Fibroblast of lung (primary cell): ENCODE measurements at regions not wholly inside any gene's neighbourhood (a gene's known extent, or its start where the extent isn't known, plus 50 kb on each side); places are given as distances from the start of the nearest gene placed in this dataset.
"Not testable (repeated sequence)": the region's sequence is repeated elsewhere in the genome, so short reads cannot be mapped to it uniquely, and the experiment has no call there.

Source experiments
- DNase-seq, 2 donors: peaks; one replicate each; pipeline versions ENCODE4 v3.0.0 to v3.0.0-alpha.2; 2010; ENCODE audit warnings: low read depth in 2 of 2
- H2AFZ ChIP-seq: 2 replicates; pipeline ENCODE4 v1.5.1; 2012; ENCODE audit warnings: low read length, control low read depth, inconsistent platforms
- H3K27ac ChIP-seq: 2 replicates; pipeline ENCODE4 v1.5.1; 2011; ENCODE audit warnings: low read length, control low read depth; ENCODE audit not compliant: insufficient read depth
- H3K27me3 ChIP-seq: 2 replicates; pipeline ENCODE4 v1.5.1; 2011; ENCODE audit warnings: mild to moderate bottlenecking, low read length; ENCODE audit not compliant: control insufficient read depth, insufficient read depth
- H3K36me3 ChIP-seq: 2 replicates; pipeline ENCODE4 v1.5.1; 2011; ENCODE audit warnings: low read length; ENCODE audit not compliant: control insufficient read depth, insufficient read depth
- H3K4me1 ChIP-seq: 2 replicates; pipeline ENCODE4 v1.5.1; 2011; ENCODE audit warnings: low read length; ENCODE audit not compliant: control insufficient read depth, insufficient read depth; ENCODE audit errors: extremely low read depth
- H3K4me2 ChIP-seq: 2 replicates; pipeline ENCODE4 v1.5.1; 2011; ENCODE audit warnings: low read length, control low read depth; ENCODE audit not compliant: insufficient read depth; ENCODE audit errors: extremely low read depth
- H3K4me3 ChIP-seq, 4 experiments: fragments of 200-600 bp in 1 of 4; sonication (generic) in 1 of 4; replicated peaks in 1 of 4; 2 replicates each; pipeline ENCODE4 v1.5.1; 2011 to 2016; ENCODE audit warnings: low read length in 4 of 4, low read depth in 3 of 4, mild to moderate bottlenecking in 3 of 4, control low read depth in 2 of 4, inconsistent platforms in 1 of 4, mixed read lengths in 1 of 4; ENCODE audit not compliant: insufficient read depth in 1 of 4; ENCODE audit errors: control extremely low read depth in 1 of 4
- H3K79me2 ChIP-seq: 2 replicates; pipeline ENCODE4 v1.5.1; 2012; ENCODE audit warnings: mild to moderate bottlenecking, low read length, inconsistent platforms; ENCODE audit not compliant: control insufficient read depth, insufficient read depth
- H3K9ac ChIP-seq: 2 replicates; pipeline ENCODE4 v1.5.1; 2011; ENCODE audit warnings: mild to moderate bottlenecking, low read length, control low read depth; ENCODE audit not compliant: insufficient read depth
- H3K9me3 ChIP-seq: 2 replicates; pipeline ENCODE4 v1.5.1; 2012; ENCODE audit warnings: low read depth, low read length; ENCODE audit not compliant: control insufficient read depth, insufficient read depth
- H4K20me1 ChIP-seq: 2 replicates; pipeline ENCODE4 v1.5.1; 2011; ENCODE audit warnings: low read length; ENCODE audit not compliant: control insufficient read depth, insufficient read depth; ENCODE audit errors: extremely low read depth
- CTCF ChIP-seq, 2 donors: IDR thresholded peaks in 1 of 2; conservative IDR thresholded peaks in 1 of 2; 1 replicate in 1 of 2; 2 replicates in 1 of 2; pipeline ENCODE4 v1.5.1; 2011 to 2012; ENCODE audit warnings: low read length in 2 of 2, control low read depth in 1 of 2, inconsistent platforms in 1 of 2, low read depth in 1 of 2, mild to moderate bottlenecking in 1 of 2
- EZH2 ChIP-seq: IDR thresholded peaks from 2 replicates; pipeline ENCODE4 v1.5.1; 2012; ENCODE audit warnings: low read length, control low read depth, mild to moderate bottlenecking; ENCODE audit errors: missing control alignments

DNA sequence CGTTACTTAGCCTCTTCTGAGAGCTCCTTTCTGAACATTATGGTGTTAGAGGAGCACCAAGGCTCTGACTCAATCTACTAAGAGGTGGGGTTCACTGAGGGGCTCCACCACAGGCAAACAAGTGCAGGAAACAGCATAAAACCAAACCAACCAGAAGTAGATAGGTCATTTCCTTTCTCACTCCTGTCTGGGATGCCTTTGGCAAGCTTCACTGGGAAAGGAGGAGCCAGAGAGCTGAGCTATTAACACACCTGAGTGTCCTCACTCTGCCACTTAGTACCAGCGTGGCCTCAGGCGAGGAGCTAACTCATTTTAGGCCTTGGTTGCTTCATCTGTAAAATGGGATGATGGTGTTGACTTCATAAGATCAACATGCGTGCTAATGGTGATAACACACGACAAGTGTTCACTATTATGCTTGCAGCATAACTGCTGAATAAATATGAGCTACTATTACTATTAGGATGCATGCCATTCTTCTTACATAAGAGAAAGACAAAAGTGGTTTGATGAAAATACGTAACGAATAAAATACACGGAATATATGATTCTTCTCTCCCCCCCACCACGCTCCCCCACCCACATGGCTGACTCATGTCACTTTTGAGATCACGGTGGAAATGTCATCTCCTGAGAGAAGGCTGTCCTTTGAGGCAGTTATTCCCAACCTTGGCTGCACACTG is 185.4 kb downstream of the BCAS1 start:
- no peaks in the 10 kb centered on the region for H3K36me3 ChIP-seq
- no peak overlapping the region for H3K4me2 ChIP-seq
- no peak overlapping the region for H3K9ac ChIP-seq
- no peaks in the 10 kb centered on the region for H4K20me1 ChIP-seq
- no peak for TF ChIP-seq EZH2
- no peak for TF ChIP-seq CTCF (conservative IDR thresholded peaks at IDR 0.05 in 1 of 2, IDR thresholded peaks at IDR 0.05 in 1 of 2; ENCODE audit: low read depth in 1 of 2, low read length in 2 of 2)
- peak in 1 of 2 donors; percentile 61 for DNase-seq
- H3K4me1 ChIP-seq: peaks cover 4% of the 10 kb centered on the region
- H3K79me2 ChIP-seq: no peaks in the 10 kb centered on the region
- H3K9me3 ChIP-seq: no peaks in the 10 kb centered on the region
- no peaks in the 10 kb centered on the region for H3K27me3 ChIP-seq
- H3K27ac ChIP-seq: no peak overlapping the region
- H2AFZ ChIP-seq: no peak overlapping the region
- no peak overlapping the region for H3K4me3 ChIP-seq

DNA sequence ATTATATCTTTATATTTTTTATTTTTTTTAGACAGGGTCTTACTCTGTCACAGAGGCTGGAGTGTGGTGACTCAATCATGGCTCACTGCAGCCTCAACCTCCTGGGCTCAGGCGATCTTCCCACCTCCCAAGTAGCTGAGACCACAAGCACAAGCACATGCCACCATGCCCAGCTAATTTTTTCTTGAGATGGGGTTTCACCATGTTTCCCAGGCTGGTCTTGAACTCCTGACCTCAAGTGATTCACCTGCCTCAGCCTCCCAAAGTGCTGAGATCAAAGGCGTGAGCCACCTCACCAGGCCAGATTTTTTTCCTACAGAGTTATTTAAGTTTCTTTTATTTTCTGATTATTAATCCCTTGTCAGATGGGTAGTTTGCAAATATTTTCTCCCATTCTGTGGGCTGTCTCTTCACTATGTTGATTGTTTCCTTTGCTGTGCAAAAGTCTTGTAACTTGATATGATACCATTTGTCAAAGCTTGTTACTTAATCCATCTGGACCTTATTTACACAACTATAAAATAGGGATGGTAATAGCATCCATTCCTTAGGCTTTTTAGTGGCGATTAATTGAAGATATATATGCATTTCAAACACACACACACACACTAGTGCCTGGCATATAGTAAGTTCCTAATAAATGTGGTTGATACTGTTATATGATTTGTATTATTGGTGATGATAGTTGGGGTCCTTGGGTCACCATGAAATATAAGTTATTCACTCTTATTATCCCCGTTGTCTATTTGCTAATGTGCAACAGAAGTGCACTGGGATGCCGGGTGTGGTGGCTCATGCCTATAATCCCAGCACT is 187.1 kb downstream of the BCAS1 start:
- no peaks in the 10 kb centered on the region for H3K79me2 ChIP-seq

DNA sequence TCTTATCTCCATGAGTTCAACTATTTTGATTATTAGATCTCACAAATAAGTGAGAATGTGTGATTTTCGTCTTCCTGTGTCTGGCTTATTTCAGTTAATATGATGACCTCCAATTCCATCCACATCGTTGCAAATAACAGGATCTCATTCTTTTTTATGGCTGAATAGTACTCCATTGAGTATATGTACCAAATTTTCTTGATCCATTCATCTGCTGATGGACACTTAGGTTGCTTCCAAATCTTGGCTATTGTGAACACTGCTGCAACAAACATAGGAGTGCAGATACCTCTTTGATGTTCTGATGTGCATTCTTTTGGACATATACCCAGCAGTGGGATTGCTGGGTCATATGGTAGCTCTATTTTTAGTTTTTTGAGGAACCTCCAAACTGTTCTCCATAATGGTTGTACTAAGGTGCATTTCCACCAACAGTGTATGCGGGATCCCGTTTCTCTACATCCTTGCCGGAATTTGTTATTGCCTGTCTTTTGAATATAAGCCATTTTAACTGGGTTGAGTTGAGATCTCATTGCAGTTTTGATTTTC is 187.9 kb downstream of the BCAS1 start:
- H3K4me1 ChIP-seq, H3K4me2 ChIP-seq, H3K79me2 ChIP-seq, H3K27ac ChIP-seq, H3K9ac ChIP-seq, H3K4me3 ChIP-seq, DNase-seq, H4K20me1 ChIP-seq, H3K9me3 ChIP-seq, H2AFZ ChIP-seq, H3K36me3 ChIP-seq, H3K27me3 ChIP-seq: not testable (repeated sequence)

More for the DNA sequence above, 187.1 kb downstream of the BCAS1 start:
- Histone ChIP-seq H3K9ac (no peak overlapping the region), H3K4me3 (no peak overlapping the region), H2AFZ (no peak overlapping the region), H3K4me2 (no peak overlapping the region), H3K36me3 (no peaks in the 10 kb centered on the region), H3K27ac (no peak overlapping the region), H3K27me3 (no peaks in the 10 kb centered on the region), H3K4me1 (peaks cover 6% of the 10 kb centered on the region), H3K9me3 (no peaks in the 10 kb centered on the region), H4K20me1 (no peaks in the 10 kb centered on the region)
- peak in 1 of 2 donors; percentile 91 for DNase-seq
- no peak for TF ChIP-seq EZH2
- no peak for TF ChIP-seq CTCF (conservative IDR thresholded peaks at IDR 0.05 in 1 of 2, IDR thresholded peaks at IDR 0.05 in 1 of 2; ENCODE audit: low read depth in 1 of 2, low read length in 2 of 2)
